ENCODE measurements at regions not wholly inside any gene's neighbourhood (a gene's known extent, or its start where the extent isn't known, plus 50 kb on each side); places are given as distances from the start of the nearest gene placed in this dataset.

DNA sequence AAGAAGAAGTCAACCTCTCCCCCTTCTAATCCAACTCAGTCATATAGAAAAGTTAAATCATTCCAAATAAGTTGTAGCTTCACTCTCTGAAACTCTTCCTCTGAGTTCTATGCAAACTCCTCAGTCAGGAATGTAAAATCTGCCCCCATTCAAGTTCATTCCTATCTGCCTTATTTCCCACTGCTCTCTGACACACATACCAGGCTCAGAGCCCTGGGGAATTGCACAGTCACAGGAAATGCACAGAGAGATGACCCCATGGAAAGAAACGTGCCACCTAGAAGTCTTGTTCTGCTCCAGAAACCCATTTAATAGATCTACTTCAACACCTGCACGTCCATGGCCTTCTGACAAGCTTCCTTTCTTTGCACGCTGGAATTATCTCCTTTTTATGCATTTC is 236.0 kb upstream of the VCX3A start:
- no peaks in the 10 kb centered on the region for H3K4me1 Mint-ChIP-seq (ENCODE audit: low read depth, unreplicated experiment)
- POLR2A ChIA-PET = no interaction called here
- intact Hi-C loops (cut with micrococcal nuclease; ENCODE audit: unreplicated experiment) = no loop called here
- H3K27me3 Mint-ChIP-seq (ENCODE audit: insufficient read depth, unreplicated experiment) = no peaks in the 10 kb centered on the region
- DNase-seq = no peak
- no peak overlapping the region for H3K27ac Mint-ChIP-seq (ENCODE audit: unreplicated experiment)
- CTCF ChIA-PET = no interaction called here
- TF ChIP-seq CTCF (IDR thresholded peaks at IDR 0.05; ENCODE audit: insufficient read depth in 1 of 2, low read depth in 1 of 2, low read length in 1 of 2, severe bottlenecking in 1 of 2, unreplicated experiment in 1 of 2) = no peak
- BruUV-seq (replicated peaks) = no TSS peak
- H3K4me3 Mint-ChIP-seq (ENCODE audit: unreplicated experiment) = no peak overlapping the region
- H3K4me1 ChIP-seq = no peaks in the 10 kb centered on the region
- no peaks in the 10 kb centered on the region for H3K9me3 ChIP-seq
- H3K27me3 ChIP-seq (replicated peaks; ENCODE audit: control insufficient read depth, insufficient read depth, low read length) = no peaks in the 10 kb centered on the region
- H3K36me3 Mint-ChIP-seq (ENCODE audit: insufficient read depth, unreplicated experiment) = no peaks in the 10 kb centered on the region
- no peaks in the 10 kb centered on the region for H3K36me3 ChIP-seq (ENCODE audit: control insufficient read depth, insufficient read depth, low read length)
- no peak overlapping the region for H3K4me3 ChIP-seq (ENCODE audit: low read depth, low read length)
- no peaks in the 10 kb centered on the region for H3K9me3 Mint-ChIP-seq (ENCODE audit: unreplicated experiment)

- Mint-ChIP-seq H3K27me3 (ENCODE audit: insufficient read depth, unreplicated experiment) (no peaks in the 10 kb centered on the region), H3K4me3 (ENCODE audit: unreplicated experiment) (no peak overlapping the region), H3K9me3 (ENCODE audit: unreplicated experiment) (no peaks in the 10 kb centered on the region), H3K36me3 (ENCODE audit: insufficient read depth, unreplicated experiment) (no peaks in the 10 kb centered on the region), H3K4me1 (ENCODE audit: low read depth, unreplicated experiment) (no peaks in the 10 kb centered on the region), H3K27ac (ENCODE audit: unreplicated experiment) (no peak overlapping the region)
- Histone ChIP-seq H3K27me3 (replicated peaks; ENCODE audit: control insufficient read depth, insufficient read depth, low read length) (no peaks in the 10 kb centered on the region), H3K4me3 (ENCODE audit: low read depth, low read length) (no peak overlapping the region), H3K36me3 (ENCODE audit: control insufficient read depth, insufficient read depth, low read length) (no peaks in the 10 kb centered on the region), H3K9me3 (no peaks in the 10 kb centered on the region), H3K4me1 (no peaks in the 10 kb centered on the region)
- TF ChIP-seq CTCF (IDR thresholded peaks at IDR 0.05; ENCODE audit: insufficient read depth in 1 of 2, low read depth in 1 of 2, low read length in 1 of 2, severe bottlenecking in 1 of 2, unreplicated experiment in 1 of 2) = no peak
- ChIA-PET CTCF (no interaction called here), POLR2A (no interaction called here)
- DNase-seq = no peak
- no TSS peak for BruUV-seq (replicated peaks)
- intact Hi-C loops (cut with micrococcal nuclease; ENCODE audit: unreplicated experiment) = no loop called here
These were observed 234.0 kb upstream of the VCX3A start for GRCh38 chrX:6768881-6769280.

DNA sequence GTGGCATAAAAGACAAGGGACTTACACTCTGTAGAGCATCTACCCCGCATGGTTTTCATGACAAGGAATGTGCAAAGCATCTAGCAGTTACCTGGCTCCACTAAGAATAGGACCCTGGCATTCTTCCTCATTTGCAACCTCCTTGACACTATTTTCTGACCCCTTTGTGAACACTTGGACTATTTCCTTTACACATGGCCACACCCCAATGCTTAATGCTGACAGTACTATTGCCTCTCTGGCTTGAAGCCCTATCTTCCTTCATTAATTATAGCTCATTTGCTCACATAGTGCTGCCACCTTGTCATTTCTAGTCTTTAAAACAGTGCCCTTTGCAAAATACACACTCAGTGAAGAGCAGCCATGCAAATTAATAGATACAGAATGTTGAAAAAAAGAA is 226.3 kb upstream of the VCX3A start:
- no peak overlapping the region for H3K27ac Mint-ChIP-seq (ENCODE audit: unreplicated experiment)
- intact Hi-C loops (cut with micrococcal nuclease; ENCODE audit: unreplicated experiment) = no loop called here
- H3K9me3 ChIP-seq = no peaks in the 10 kb centered on the region
- ChIA-PET POLR2A (no interaction called here), CTCF (no interaction called here)
- no peaks in the 10 kb centered on the region for H3K9me3 Mint-ChIP-seq (ENCODE audit: unreplicated experiment)
- H3K4me3 Mint-ChIP-seq (ENCODE audit: unreplicated experiment) = no peak overlapping the region
- no peaks in the 10 kb centered on the region for H3K4me1 ChIP-seq
- no peaks in the 10 kb centered on the region for H3K36me3 Mint-ChIP-seq (ENCODE audit: insufficient read depth, unreplicated experiment)
- no peak for DNase-seq
- H3K27me3 Mint-ChIP-seq (ENCODE audit: insufficient read depth, unreplicated experiment) = no peaks in the 10 kb centered on the region
- H3K27me3 ChIP-seq (replicated peaks; ENCODE audit: control insufficient read depth, insufficient read depth, low read length) = no peaks in the 10 kb centered on the region
- H3K4me1 Mint-ChIP-seq (ENCODE audit: low read depth, unreplicated experiment) = no peaks in the 10 kb centered on the region
- no peak overlapping the region for H3K4me3 ChIP-seq (ENCODE audit: low read depth, low read length)
- H3K36me3 ChIP-seq (ENCODE audit: control insufficient read depth, insufficient read depth, low read length) = no peaks in the 10 kb centered on the region
- no peak for TF ChIP-seq CTCF (IDR thresholded peaks at IDR 0.05; ENCODE audit: insufficient read depth in 1 of 2, low read depth in 1 of 2, low read length in 1 of 2, severe bottlenecking in 1 of 2, unreplicated experiment in 1 of 2)
- BruUV-seq (replicated peaks) = no TSS peak

All from Caco-2 (cell line).